ENCODE measurements at regions not wholly inside any gene's neighbourhood (a gene's known extent, or its start where the extent isn't known, plus 50 kb on each side); places are given as distances from the start of the nearest gene placed in this dataset.

DNA sequence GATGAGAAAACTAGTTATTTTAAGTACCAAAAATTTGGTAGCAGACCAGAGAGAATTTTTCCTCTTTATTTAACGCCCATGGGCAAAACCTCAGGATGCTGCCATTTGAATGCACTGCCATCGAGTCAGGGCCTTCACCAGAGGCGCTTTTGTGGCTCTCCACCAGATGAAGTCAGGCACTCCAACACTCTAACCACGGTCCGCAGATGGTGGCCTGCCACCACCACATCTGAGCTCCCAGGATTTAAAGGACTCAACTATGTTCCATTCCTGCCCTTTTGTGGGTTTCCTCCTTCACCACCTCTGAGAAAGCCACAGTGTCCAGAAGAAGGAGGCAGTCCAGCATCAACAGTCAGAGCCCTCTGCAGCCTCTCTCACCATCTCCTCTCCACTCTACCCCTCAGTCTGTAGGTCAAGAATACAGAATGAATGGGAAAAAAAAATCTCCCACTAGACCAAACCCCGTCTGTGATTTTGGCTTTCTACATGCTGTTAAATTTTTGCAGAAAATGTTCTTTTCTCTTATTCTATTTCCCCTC lies 647.4 kb downstream of the USP25 start:
- no peak for DNase-seq (ENCODE audit: low spot score)
- no peaks in the 10 kb centered on the region for H3K36me3 Mint-ChIP-seq (ENCODE audit: low read depth, unreplicated experiment)

GRCh38 chr21:16377857-16378256 lies 648.1 kb downstream of the USP25 start:
- Mint-ChIP-seq H3K36me3 (ENCODE audit: low read depth, unreplicated experiment) (no peaks in the 10 kb centered on the region), H3K27ac (ENCODE audit: unreplicated experiment) (no peak overlapping the region), H3K9me3 (ENCODE audit: unreplicated experiment) (no peaks in the 10 kb centered on the region)

More for the DNA sequence above, 647.4 kb downstream of the USP25 start:
- H3K9me3 Mint-ChIP-seq (ENCODE audit: unreplicated experiment) = no peaks in the 10 kb centered on the region
- H3K27me3 Mint-ChIP-seq (ENCODE audit: unreplicated experiment) = peaks cover 2% of the 10 kb centered on the region
- H3K27ac Mint-ChIP-seq (ENCODE audit: unreplicated experiment) = no peak overlapping the region
- no peak overlapping the region for H3K4me3 Mint-ChIP-seq (ENCODE audit: unreplicated experiment)
- TF ChIP-seq, protein P1, sequence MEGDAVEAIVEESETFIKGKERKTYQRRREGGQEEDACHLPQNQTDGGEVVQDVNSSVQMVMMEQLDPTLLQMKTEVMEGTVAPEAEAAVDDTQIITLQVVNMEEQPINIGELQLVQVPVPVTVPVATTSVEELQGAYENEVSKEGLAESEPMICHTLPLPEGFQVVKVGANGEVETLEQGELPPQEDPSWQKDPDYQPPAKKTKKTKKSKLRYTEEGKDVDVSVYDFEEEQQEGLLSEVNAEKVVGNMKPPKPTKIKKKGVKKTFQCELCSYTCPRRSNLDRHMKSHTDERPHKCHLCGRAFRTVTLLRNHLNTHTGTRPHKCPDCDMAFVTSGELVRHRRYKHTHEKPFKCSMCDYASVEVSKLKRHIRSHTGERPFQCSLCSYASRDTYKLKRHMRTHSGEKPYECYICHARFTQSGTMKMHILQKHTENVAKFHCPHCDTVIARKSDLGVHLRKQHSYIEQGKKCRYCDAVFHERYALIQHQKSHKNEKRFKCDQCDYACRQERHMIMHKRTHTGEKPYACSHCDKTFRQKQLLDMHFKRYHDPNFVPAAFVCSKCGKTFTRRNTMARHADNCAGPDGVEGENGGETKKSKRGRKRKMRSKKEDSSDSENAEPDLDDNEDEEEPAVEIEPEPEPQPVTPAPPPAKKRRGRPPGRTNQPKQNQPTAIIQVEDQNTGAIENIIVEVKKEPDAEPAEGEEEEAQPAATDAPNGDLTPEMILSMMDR (IDR thresholded peaks at IDR 0.05; ENCODE audit: unreplicated experiment) = no peak
- H3K4me1 Mint-ChIP-seq (ENCODE audit: unreplicated experiment) = peaks cover 3% of the 10 kb centered on the region

DNA sequence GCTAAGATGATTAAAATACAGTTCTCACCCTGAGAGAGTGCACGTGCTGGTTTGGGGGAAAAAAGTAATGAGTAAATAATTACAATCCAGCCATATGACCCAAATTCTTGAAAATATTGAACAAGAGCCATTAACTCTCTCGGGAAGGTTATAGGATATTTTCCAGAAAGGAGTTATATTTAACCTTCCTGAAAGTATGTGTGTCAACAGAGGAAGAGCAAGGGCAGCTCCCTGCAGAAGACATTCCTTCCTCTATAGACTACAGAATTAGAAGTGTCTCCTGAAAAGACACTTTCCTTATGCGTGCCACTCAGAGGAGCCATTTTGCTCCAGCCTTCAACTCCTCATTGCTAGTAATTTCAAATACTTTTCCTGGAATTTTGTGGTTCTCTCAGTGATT lies 648.7 kb downstream of the USP25 start:
- H3K27me3 Mint-ChIP-seq (ENCODE audit: unreplicated experiment) = peaks cover 2% of the 10 kb centered on the region
- no peak for DNase-seq (ENCODE audit: low spot score)
- no peaks in the 10 kb centered on the region for H3K9me3 Mint-ChIP-seq (ENCODE audit: unreplicated experiment)
- peaks cover 3% of the 10 kb centered on the region for H3K4me1 Mint-ChIP-seq (ENCODE audit: unreplicated experiment)
- TF ChIP-seq, protein P1 (IDR thresholded peaks at IDR 0.05; ENCODE audit: unreplicated experiment) = no peak
- H3K4me3 Mint-ChIP-seq (ENCODE audit: unreplicated experiment) = no peak overlapping the region
- H3K36me3 Mint-ChIP-seq (ENCODE audit: low read depth, unreplicated experiment) = no peaks in the 10 kb centered on the region
- no peak overlapping the region for H3K27ac Mint-ChIP-seq (ENCODE audit: unreplicated experiment)

More at GRCh38 chr21:16377857-16378256, 648.1 kb downstream of the USP25 start:
- Mint-ChIP-seq H3K27me3 (ENCODE audit: unreplicated experiment) (peaks cover 2% of the 10 kb centered on the region), H3K4me3 (ENCODE audit: unreplicated experiment) (no peak overlapping the region), H3K4me1 (ENCODE audit: unreplicated experiment) (peaks cover 3% of the 10 kb centered on the region)
- no peak for DNase-seq (ENCODE audit: low spot score)
- TF ChIP-seq, protein P1 (IDR thresholded peaks at IDR 0.05; ENCODE audit: unreplicated experiment) = no peak

DNA sequence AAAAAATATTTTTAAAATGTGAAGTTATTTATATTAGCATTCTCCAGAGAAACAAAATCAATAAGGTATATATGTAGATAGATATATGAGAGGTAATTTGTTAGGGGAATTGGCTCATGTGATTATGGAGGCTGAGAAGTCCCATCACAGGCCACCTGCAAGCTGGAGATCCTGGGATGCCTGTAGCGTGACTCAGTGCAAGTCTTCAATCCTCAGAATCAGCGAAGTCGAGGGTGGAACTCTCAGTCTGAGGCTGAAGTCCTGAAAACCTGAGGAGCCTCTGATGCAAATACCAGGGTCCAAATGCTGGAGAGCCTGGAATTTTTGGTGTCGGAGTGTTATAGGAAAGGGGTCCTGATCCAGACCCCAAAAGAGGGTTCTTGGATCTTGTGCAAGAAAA lies 658.5 kb downstream of the USP25 start:
- no peak for DNase-seq (ENCODE audit: low spot score)
- no peak overlapping the region for H3K4me3 Mint-ChIP-seq (ENCODE audit: unreplicated experiment)
- H3K4me1 Mint-ChIP-seq (ENCODE audit: unreplicated experiment) = peaks cover 7% of the 10 kb centered on the region

DNA sequence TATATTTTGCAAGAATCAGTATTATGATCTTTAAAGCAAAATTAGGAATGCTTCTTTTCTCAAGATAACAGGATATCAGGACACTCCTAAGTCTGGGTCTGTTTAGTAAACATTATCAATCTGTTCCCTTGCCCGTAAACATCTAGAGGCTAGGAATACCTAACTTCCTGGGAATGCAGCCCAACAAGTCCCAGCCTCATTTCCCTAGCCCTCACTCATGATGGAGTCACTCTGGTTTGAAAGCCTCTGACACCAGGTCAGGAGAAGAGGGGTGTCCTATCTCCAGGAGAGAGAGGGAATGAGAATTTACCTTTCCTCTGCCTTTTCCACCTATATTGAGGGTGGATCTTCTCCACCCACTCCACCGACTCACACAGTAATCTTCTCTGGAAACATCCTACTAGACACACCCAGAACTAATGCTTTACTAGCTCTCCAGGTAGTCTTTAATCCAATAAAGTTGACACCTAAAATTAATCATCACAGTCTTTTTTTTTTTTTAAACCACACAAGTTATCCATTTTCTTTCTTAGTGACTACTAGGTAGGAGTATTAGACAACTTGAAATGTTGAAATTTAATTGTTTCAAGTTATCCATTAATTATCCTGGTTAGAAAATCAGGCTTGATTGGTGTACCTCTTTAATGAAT lies 659.3 kb downstream of the USP25 start:
- peaks cover 7% of the 10 kb centered on the region for H3K4me1 Mint-ChIP-seq (ENCODE audit: unreplicated experiment)
- no peaks in the 10 kb centered on the region for H3K27me3 Mint-ChIP-seq (ENCODE audit: unreplicated experiment)
- no peaks in the 10 kb centered on the region for H3K36me3 Mint-ChIP-seq (ENCODE audit: low read depth, unreplicated experiment)
- H3K27ac Mint-ChIP-seq (ENCODE audit: unreplicated experiment) = no peak overlapping the region
- no peak overlapping the region for H3K4me3 Mint-ChIP-seq (ENCODE audit: unreplicated experiment)
- TF ChIP-seq, protein P1 (IDR thresholded peaks at IDR 0.05; ENCODE audit: unreplicated experiment) = no peak
- no peaks in the 10 kb centered on the region for H3K9me3 Mint-ChIP-seq (ENCODE audit: unreplicated experiment)
- no peak for DNase-seq (ENCODE audit: low spot score)

More for the DNA sequence above, 658.5 kb downstream of the USP25 start:
- Mint-ChIP-seq H3K36me3 (ENCODE audit: low read depth, unreplicated experiment) (no peaks in the 10 kb centered on the region), H3K9me3 (ENCODE audit: unreplicated experiment) (no peaks in the 10 kb centered on the region), H3K27ac (ENCODE audit: unreplicated experiment) (no peak overlapping the region), H3K27me3 (ENCODE audit: unreplicated experiment) (no peaks in the 10 kb centered on the region)
- TF ChIP-seq, protein P1 (IDR thresholded peaks at IDR 0.05; ENCODE audit: unreplicated experiment) = no peak
